K562 (cell line): ENCODE measurements at regions not wholly inside any gene's neighbourhood (a gene's known extent, or its start where the extent isn't known, plus 50 kb on each side); places are given as distances from the start of the nearest gene placed in this dataset.

ENCODE experiments used
- EP300 ChIP-seq: IDR thresholded peaks from 2 replicates; pipeline ENCODE4 v1.6.1; 2012; ENCODE audit warnings: low read length, improper control_type of control experiment
- NFE2 ChIP-seq: IDR thresholded peaks from 2 replicates; pipeline ENCODE4 v1.6.1; 2014; ENCODE audit warnings: antibody characterized with exemption, low read depth

DNA sequence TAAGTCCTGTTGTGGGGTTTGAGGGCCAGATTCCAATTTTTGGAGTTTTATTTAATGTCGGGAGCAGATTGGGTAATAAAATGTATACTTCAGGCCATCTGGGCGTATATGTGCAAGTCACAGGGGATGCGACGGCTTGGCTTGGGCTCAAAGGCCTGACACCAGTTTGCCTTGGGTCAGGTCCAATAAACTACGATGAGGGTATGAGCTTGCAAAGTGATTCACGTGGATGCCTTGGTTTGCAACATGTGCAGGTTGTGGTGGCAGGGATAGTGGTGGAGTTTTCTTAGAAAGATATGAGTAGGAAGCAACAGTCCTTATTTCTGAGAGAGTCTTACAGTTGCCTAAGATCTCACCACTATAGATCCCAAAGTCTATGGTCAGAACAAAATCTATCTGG, 157.0 kb upstream of the CDH11 start:
- no peak for TF ChIP-seq NFE2
- TF ChIP-seq EP300: no peak
